CD4-positive, alpha-beta T cell (primary cell): ENCODE measurements at regions not wholly inside any gene's neighbourhood (a gene's known extent, or its start where the extent isn't known, plus 50 kb on each side); places are given as distances from the start of the nearest gene placed in this dataset.

Source experiments
- ATAC-seq: fragments of 200-7000 bp; cut with Tn5 transposase; one replicate; pipeline ENCODE4 v1.10.0; 2022; ENCODE audit warnings: mild to moderate bottlenecking; ENCODE audit not compliant: poor library complexity
- CTCF ChIA-PET: fragments of 350-600 bp; sonication (Branson Sonifier 250); formaldehyde crosslinking; loops from one replicate; lab custom pipeline; 2021; ENCODE audit warnings: antibody characterized with exemption, inconsistent platforms; lab: Charles Lee
- POLR2A ChIA-PET: fragments of 350-600 bp; sonication (Branson Sonifier 250); formaldehyde crosslinking; loops from one replicate; lab custom pipeline; 2021; ENCODE audit warnings: antibody characterized with exemption, inconsistent platforms; lab: Charles Lee
- DNase-seq, 14 experiments: peaks; one replicate each; pipeline ENCODE4 v3.0.0-alpha.2; 2013 to 2020; ENCODE audit warnings: mixed read lengths in 2 of 14
- H3K27ac ChIP-seq, 2 donors: one replicate each; pipeline versions ENCODE4 v1.5.1 to v1.7.0; 2013; ENCODE audit warnings: low read length in 2 of 2, low read depth in 1 of 2, mild to moderate bottlenecking in 1 of 2
- H3K27me3 ChIP-seq, 2 experiments: 1 replicate in 1 of 2; 2 replicates in 1 of 2; pipeline versions ENCODE4 v1.6.1 to v1.7.0; 2013; ENCODE audit warnings: low read length in 2 of 2, control low read depth in 1 of 2, mild to moderate bottlenecking in 1 of 2, moderate library complexity in 1 of 2; ENCODE audit not compliant: insufficient read depth in 2 of 2, control insufficient read depth in 1 of 2
- H3K36me3 ChIP-seq: one replicate; pipeline ENCODE4 v1.6.1; 2013; ENCODE audit warnings: low read length, control low read depth; ENCODE audit not compliant: insufficient read depth
- H3K4me1 ChIP-seq: one replicate; pipeline ENCODE4 v1.6.1; 2013; ENCODE audit warnings: low read length, control low read depth; ENCODE audit not compliant: insufficient read depth
- H3K4me3 ChIP-seq: one replicate; pipeline ENCODE4 v1.5.1; 2013; ENCODE audit warnings: mild to moderate bottlenecking, low read length, moderate library complexity
- H3K9me3 ChIP-seq, 2 experiments: 1 replicate in 1 of 2; 2 replicates in 1 of 2; pipeline versions ENCODE4 v1.6.1 to v1.7.0; 2013; ENCODE audit warnings: low read length in 2 of 2, mild to moderate bottlenecking in 2 of 2, control low read depth in 1 of 2, moderate library complexity in 1 of 2; ENCODE audit not compliant: control insufficient read depth in 1 of 2, insufficient read depth in 1 of 2
- H3K27ac Mint-ChIP-seq: one replicate; pipeline ENCODE4 v1.8.0; 2020; ENCODE audit warnings: mixed read lengths
- H3K27me3 Mint-ChIP-seq: one replicate; pipeline ENCODE4 v1.8.0; 2021; ENCODE audit warnings: mixed read lengths
- H3K36me3 Mint-ChIP-seq: one replicate; pipeline ENCODE4 v1.8.0; 2021; ENCODE audit warnings: low read depth, mixed read lengths
- H3K4me1 Mint-ChIP-seq: one replicate; pipeline ENCODE4 v1.8.0; 2021; ENCODE audit warnings: low read depth, mixed read lengths
- H3K4me3 Mint-ChIP-seq: one replicate; pipeline ENCODE4 v1.8.0; 2020; ENCODE audit warnings: mild to moderate bottlenecking, mixed read lengths
- H3K9me3 Mint-ChIP-seq: one replicate; pipeline ENCODE4 v1.8.0; 2020; ENCODE audit warnings: mixed read lengths
- CTCF ChIP-seq: fragments of 200-600 bp; IDR thresholded peaks from one replicate; pipeline ENCODE4 v1.8.0; 2022; ENCODE audit warnings: antibody characterized with exemption, mild to moderate bottlenecking
- intact Hi-C, 2 experiments: fragments of 100-400 bp; cut with DNase I in 1 of 2; cut with micrococcal nuclease in 1 of 2; formaldehyde crosslinking; loops; one replicate each; pipeline versions ENCODE4 v1.15.1 to v1.9.0; 2023 to 2025; cut with DNase I, micrococcal nuclease

- Histone ChIP-seq H3K36me3 (no peaks in the 10 kb centered on the region), H3K4me1 (no peaks in the 10 kb centered on the region), H3K4me3 (no peak overlapping the region), H3K27me3 (no peaks in the 10 kb centered on the region), H3K27ac (no peak overlapping the region), H3K9me3 (peaks cover 0 to 3% of the 10 kb centered on the region in 2 experiments)
- intact Hi-C loops: no loop called here
- CTCF ChIA-PET: no interaction called here
- Mint-ChIP-seq H3K4me3 (no peak overlapping the region), H3K9me3 (peaks cover 1% of the 10 kb centered on the region), H3K27ac (no peak overlapping the region), H3K4me1 (no peaks in the 10 kb centered on the region), H3K36me3 (no peaks in the 10 kb centered on the region), H3K27me3 (no peaks in the 10 kb centered on the region)
- POLR2A ChIA-PET: no interaction called here
- no peak for ATAC-seq
- DNase-seq: no peak
- TF ChIP-seq CTCF: no peak
These were observed 292.0 kb upstream of the SMIM31 start for GRCh38 chr4:164461901-164462300.

- Histone ChIP-seq H3K9me3 (peaks cover 0 to 3% of the 10 kb centered on the region in 2 experiments), H3K27me3 (no peaks in the 10 kb centered on the region), H3K4me3 (no peak overlapping the region), H3K36me3 (no peaks in the 10 kb centered on the region), H3K4me1 (no peaks in the 10 kb centered on the region), H3K27ac (no peak overlapping the region)
- ATAC-seq (no peak), DNase-seq (no peak)
- H3K36me3 Mint-ChIP-seq: no peaks in the 10 kb centered on the region
- ChIA-PET POLR2A (no interaction called here), CTCF (no interaction called here)
- intact Hi-C loops: no loop called here
- H3K4me3 Mint-ChIP-seq: no peak overlapping the region
- H3K4me1 Mint-ChIP-seq: no peaks in the 10 kb centered on the region
- no peaks in the 10 kb centered on the region for H3K9me3 Mint-ChIP-seq
- no peak overlapping the region for H3K27ac Mint-ChIP-seq
- H3K27me3 Mint-ChIP-seq: no peaks in the 10 kb centered on the region
- TF ChIP-seq CTCF: no peak
These were observed 291.5 kb upstream of the SMIM31 start for GRCh38 chr4:164462471-164462870.

GRCh38 chr4:164464313-164464712 is 289.6 kb upstream of the SMIM31 start:
- Mint-ChIP-seq H3K4me3 (no peak overlapping the region), H3K4me1 (no peaks in the 10 kb centered on the region), H3K27ac (no peak overlapping the region), H3K27me3 (no peaks in the 10 kb centered on the region), H3K36me3 (no peaks in the 10 kb centered on the region), H3K9me3 (no peaks in the 10 kb centered on the region)
- no peak for TF ChIP-seq CTCF
- Histone ChIP-seq H3K4me1 (no peaks in the 10 kb centered on the region), H3K27ac (no peak overlapping the region), H3K36me3 (no peaks in the 10 kb centered on the region), H3K4me3 (no peak overlapping the region), H3K9me3 (peaks cover 0 to 1% of the 10 kb centered on the region in 2 experiments), H3K27me3 (no peaks in the 10 kb centered on the region)
- ATAC-seq (no peak), DNase-seq (no peak)
- CTCF ChIA-PET: no interaction called here
- POLR2A ChIA-PET: no interaction called here
- intact Hi-C loops: no loop called here
